ENCODE measurements at regions not wholly inside any gene's neighbourhood (a gene's known extent, or its start where the extent isn't known, plus 50 kb on each side); places are given as distances from the start of the nearest gene placed in this dataset.

GRCh38 chr1:181142096-181142958, 53.8 kb downstream of the IER5 start:
- peak; percentile 79 for DNase-seq (ENCODE audit: low spot score)
- peak; percentile 97 for TF ChIP-seq CTCF (IDR thresholded peaks at IDR 0.05; ENCODE audit: extremely low read depth, missing control alignments)

GRCh38 chr1:181143102-181143859, 54.8 kb downstream of the IER5 start:
- TF ChIP-seq CTCF (IDR thresholded peaks at IDR 0.05; ENCODE audit: extremely low read depth, missing control alignments): no peak
- no peak for DNase-seq (ENCODE audit: low spot score)

DNA sequence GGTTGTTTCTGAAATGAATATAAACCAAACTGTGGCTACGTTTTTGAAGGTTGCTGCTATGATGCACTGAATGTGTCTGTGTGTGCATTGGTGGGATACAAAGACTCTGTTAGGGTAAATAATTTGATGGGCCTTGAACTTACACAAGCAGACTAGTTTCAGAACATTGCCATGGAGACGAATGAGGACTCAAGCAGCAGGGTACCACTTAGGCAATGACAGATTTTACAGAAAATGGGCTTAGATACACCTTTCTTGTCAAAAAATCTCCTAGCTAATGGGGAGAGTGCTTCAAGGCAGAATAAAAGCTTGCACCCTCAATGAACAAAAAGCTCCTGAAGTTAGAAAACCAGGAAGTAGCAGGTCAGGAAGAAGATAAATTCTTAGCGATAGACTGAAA, 55.7 kb downstream of the IER5 start:
- no peak for TF ChIP-seq CTCF (IDR thresholded peaks at IDR 0.05; ENCODE audit: extremely low read depth, missing control alignments)
- DNase-seq (ENCODE audit: low spot score): no peak

- DNase-seq (ENCODE audit: low spot score): no peak
- no peak for TF ChIP-seq CTCF (IDR thresholded peaks at IDR 0.05; ENCODE audit: extremely low read depth, missing control alignments)
Measured at GRCh38 chr1:181148636-181149035, 60.1 kb downstream of the IER5 start.

DNA sequence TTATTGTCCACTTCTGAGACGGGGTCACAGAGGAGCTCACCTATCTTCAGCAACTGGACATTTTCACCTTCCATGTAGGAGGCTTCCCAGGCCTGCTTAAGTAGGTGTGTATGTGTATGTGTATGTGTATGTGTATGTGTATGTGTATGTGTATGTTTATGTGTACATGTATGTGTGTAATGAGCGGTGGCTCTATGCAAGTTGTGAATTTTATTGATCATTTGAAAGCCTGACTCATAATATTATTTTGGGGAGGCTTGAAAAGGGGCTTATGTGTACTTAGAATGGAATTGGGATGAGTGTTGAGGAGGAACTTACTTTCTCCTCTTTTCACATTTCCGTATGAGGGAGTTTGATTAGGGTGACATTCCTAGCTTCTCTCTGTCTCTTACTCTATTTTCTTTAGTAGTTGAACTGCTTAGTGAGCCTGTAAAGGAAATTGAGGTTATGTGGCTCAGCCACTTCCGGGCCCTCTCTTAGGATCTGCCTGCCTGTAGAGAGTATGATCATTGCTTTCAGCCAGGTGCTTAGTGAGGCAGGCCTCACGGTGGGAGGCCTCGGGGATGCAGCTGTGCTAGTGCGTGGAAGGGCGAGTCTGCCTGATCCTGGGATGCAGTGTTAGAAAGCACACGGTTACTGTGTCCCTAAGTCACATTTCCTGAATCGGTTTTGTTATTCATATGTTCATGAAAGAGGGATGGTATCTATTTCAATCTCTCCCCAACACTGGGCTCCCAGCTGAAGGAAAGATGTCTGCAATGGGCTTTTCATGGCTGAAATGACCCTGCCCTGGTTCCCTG, 61.0 kb downstream of the IER5 start:
- no peak for TF ChIP-seq CTCF (IDR thresholded peaks at IDR 0.05; ENCODE audit: extremely low read depth, missing control alignments)
- DNase-seq (ENCODE audit: low spot score): peak; percentile 51

GRCh38 chr1:181150273-181150672, 61.8 kb downstream of the IER5 start:
- DNase-seq (ENCODE audit: low spot score): no peak
- no peak for TF ChIP-seq CTCF (IDR thresholded peaks at IDR 0.05; ENCODE audit: extremely low read depth, missing control alignments)
